CD14-positive monocyte (primary cell): ENCODE measurements at regions not wholly inside any gene's neighbourhood (a gene's known extent, or its start where the extent isn't known, plus 50 kb on each side); places are given as distances from the start of the nearest gene placed in this dataset.

ENCODE experiments used
- DNase-seq, 3 donors: peaks; one replicate each; pipeline ENCODE4 v3.0.0-alpha.2; 2011 to 2022
- H2AFZ ChIP-seq: 2 replicates; pipeline ENCODE4 v1.6.0; 2012; ENCODE audit warnings: mild to moderate bottlenecking, low read depth, low read length, inconsistent platforms; ENCODE audit not compliant: insufficient read depth, poor library complexity, severe bottlenecking
- H3K27ac ChIP-seq, 2 donors: 1 replicate in 1 of 2; 2 replicates in 1 of 2; pipeline ENCODE4 v1.5.1; 2012 to 2013; ENCODE audit warnings: low read length in 2 of 2, control low read depth in 1 of 2, inconsistent platforms in 1 of 2, low read depth in 1 of 2, mild to moderate bottlenecking in 1 of 2
- H3K27me3 ChIP-seq, 2 donors: one replicate each; pipeline versions ENCODE4 v1.6.0 to v1.6.1; 2011 to 2013; ENCODE audit warnings: low read length in 2 of 2; ENCODE audit not compliant: control insufficient read depth in 2 of 2, insufficient read depth in 2 of 2
- H3K36me3 ChIP-seq, 2 donors: replicated peaks in 1 of 2; 1 replicate in 1 of 2; 2 replicates in 1 of 2; pipeline versions ENCODE4 v1.5.1 to v1.6.1; 2012 to 2013; ENCODE audit warnings: low read length in 2 of 2, control low read depth in 1 of 2, inconsistent platforms in 1 of 2, mild to moderate bottlenecking in 1 of 2; ENCODE audit not compliant: insufficient read depth in 2 of 2, control insufficient read depth in 1 of 2
- H3K4me1 ChIP-seq, 2 donors: 1 replicate in 1 of 2; 2 replicates in 1 of 2; pipeline versions ENCODE4 v1.5.1 to v1.6.1; 2012 to 2013; ENCODE audit warnings: low read length in 2 of 2, control low read depth in 1 of 2, inconsistent platforms in 1 of 2, mild to moderate bottlenecking in 1 of 2, moderate library complexity in 1 of 2; ENCODE audit not compliant: insufficient read depth in 2 of 2, control insufficient read depth in 1 of 2
- H3K4me2 ChIP-seq: replicated peaks from 2 replicates; pipeline ENCODE3; 2012; ENCODE audit warnings: low read length, moderate library complexity, mild to moderate bottlenecking; ENCODE audit not compliant: poor library complexity, severe bottlenecking; ENCODE audit errors: extremely low read depth
- H3K4me3 ChIP-seq, 3 experiments: fragments of 200-600 bp in 1 of 3; sonication (generic) in 1 of 3; replicated peaks in 1 of 3; 1 replicate in 2 of 3; 2 replicates in 1 of 3; pipeline ENCODE4 v1.5.1; 2011 to 2013; ENCODE audit warnings: low read length in 3 of 3, mild to moderate bottlenecking in 3 of 3, control low read depth in 2 of 3, low read depth in 2 of 3, inconsistent platforms in 1 of 3, moderate library complexity in 1 of 3
- H3K79me2 ChIP-seq: 2 replicates; pipeline ENCODE4 v1.6.0; 2012; ENCODE audit warnings: mild to moderate bottlenecking, control low read depth, inconsistent platforms, low read length, moderate library complexity; ENCODE audit not compliant: insufficient read depth
- H3K9ac ChIP-seq: 2 replicates; pipeline ENCODE4 v1.6.0; 2017; ENCODE audit warnings: low read length, mild to moderate bottlenecking; ENCODE audit not compliant: insufficient read depth, poor library complexity, severe bottlenecking
- H3K9me3 ChIP-seq, 2 donors: replicated peaks in 1 of 2; 1 replicate in 1 of 2; 2 replicates in 1 of 2; pipeline versions ENCODE4 v1.5.1 to v1.6.1; 2012 to 2013; ENCODE audit warnings: low read length in 2 of 2, control low read depth in 1 of 2; ENCODE audit not compliant: control insufficient read depth in 1 of 2, insufficient read depth in 1 of 2
- H4K20me1 ChIP-seq: 2 replicates; pipeline ENCODE4 v1.6.0; 2012; ENCODE audit warnings: mild to moderate bottlenecking, low read length, control low read depth, moderate library complexity; ENCODE audit not compliant: insufficient read depth
- H3K27ac Mint-ChIP-seq, 7 donors: one replicate each; pipeline ENCODE4 v1.8.0; 2020; ENCODE audit warnings: mild to moderate bottlenecking in 7 of 7, mixed read lengths in 7 of 7, moderate library complexity in 6 of 7, inconsistent platforms in 2 of 7
- H3K27me3 Mint-ChIP-seq, 3 donors: one replicate each; pipeline ENCODE4 v1.8.0; 2021 to 2022; ENCODE audit warnings: low read depth in 3 of 3, mild to moderate bottlenecking in 3 of 3, mixed read lengths in 3 of 3, moderate library complexity in 3 of 3, inconsistent platforms in 1 of 3
- H3K36me3 Mint-ChIP-seq, 2 donors: one replicate each; pipeline ENCODE4 v1.8.0; 2020; ENCODE audit warnings: mixed read lengths in 2 of 2, inconsistent platforms in 1 of 2, mild to moderate bottlenecking in 1 of 2
- H3K4me1 Mint-ChIP-seq: one replicate; pipeline ENCODE4 v1.8.0; 2020; ENCODE audit warnings: mild to moderate bottlenecking, mixed read lengths
- H3K4me3 Mint-ChIP-seq, 2 donors: one replicate each; pipeline ENCODE4 v1.8.0; 2020; ENCODE audit warnings: mild to moderate bottlenecking in 2 of 2, mixed read lengths in 2 of 2, moderate library complexity in 1 of 2
- H3K9me3 Mint-ChIP-seq, 7 donors: one replicate each; pipeline ENCODE4 v1.8.0; 2020 to 2022; ENCODE audit warnings: mixed read lengths in 7 of 7, mild to moderate bottlenecking in 6 of 7, moderate library complexity in 6 of 7, inconsistent platforms in 2 of 7
- CTCF ChIP-seq: fragments of 200-600 bp; IDR thresholded peaks from one replicate; pipeline ENCODE4 v1.8.0; 2022; ENCODE audit warnings: antibody characterized with exemption, mild to moderate bottlenecking
- WGBS: methylation state at CpG from one replicate; pipeline ENCODE4 v1.1.5; 2013; ENCODE audit warnings: missing lambda C conversion rate; ENCODE audit not compliant: insufficient coverage; 5-methylcytosine and 5-hydroxymethylcytosine counted together
- intact Hi-C, 2 donors: fragments of 100-400 bp; cut with micrococcal nuclease; formaldehyde crosslinking; loops; one replicate each; pipeline versions ENCODE4 v1.15.0 to v1.15.1; 2023

DNA sequence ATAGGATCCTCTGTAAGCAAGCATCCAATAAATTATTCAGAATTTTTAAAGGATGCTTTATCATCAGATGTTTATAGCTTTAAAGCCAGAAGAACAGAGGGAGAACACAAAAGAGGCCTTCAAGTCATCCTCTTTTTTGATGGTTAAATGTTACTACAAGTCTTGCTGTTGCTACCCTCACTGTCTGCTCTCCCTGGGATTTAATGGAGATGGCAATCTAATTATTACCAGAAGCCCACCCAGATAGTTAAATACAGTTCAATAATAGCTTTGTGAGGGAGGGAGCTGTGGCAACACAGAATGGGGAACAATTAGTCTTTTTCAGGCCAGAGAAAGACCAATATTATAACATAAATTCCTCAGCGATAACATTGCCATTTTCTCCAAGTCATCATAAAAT is 87.0 kb upstream of the ACTBL2 start:
- no peaks in the 10 kb centered on the region for H3K36me3 ChIP-seq
- H3K9ac ChIP-seq, result no peak overlapping the region
- H3K27me3 ChIP-seq, result no peaks in the 10 kb centered on the region
- no CpG with 5 or more reads among the region's 1 CpG for WGBS
- no peaks in the 10 kb centered on the region for H3K36me3 Mint-ChIP-seq
- no peak for DNase-seq
- H3K27ac ChIP-seq, result no peak overlapping the region
- H3K9me3 Mint-ChIP-seq, result peaks cover 0 to 7% (median 2%) of the 10 kb centered on the region in 7 donors
- no peak overlapping the region for H3K4me2 ChIP-seq
- no peak overlapping the region for H3K27ac Mint-ChIP-seq
- H3K27me3 Mint-ChIP-seq, result peaks cover 0 to 4% (median 0%) of the 10 kb centered on the region in 3 donors
- H3K4me1 Mint-ChIP-seq, result no peaks in the 10 kb centered on the region
- H3K4me3 Mint-ChIP-seq, result no peak overlapping the region
- intact Hi-C loops, result no loop called here
- no peak for TF ChIP-seq CTCF
- H2AFZ ChIP-seq, result no peak overlapping the region
- no peaks in the 10 kb centered on the region for H4K20me1 ChIP-seq
- no peak overlapping the region for H3K4me3 ChIP-seq
- H3K79me2 ChIP-seq, result no peaks in the 10 kb centered on the region
- H3K4me1 ChIP-seq, result no peaks in the 10 kb centered on the region
- H3K9me3 ChIP-seq, result no peaks in the 10 kb centered on the region

DNA sequence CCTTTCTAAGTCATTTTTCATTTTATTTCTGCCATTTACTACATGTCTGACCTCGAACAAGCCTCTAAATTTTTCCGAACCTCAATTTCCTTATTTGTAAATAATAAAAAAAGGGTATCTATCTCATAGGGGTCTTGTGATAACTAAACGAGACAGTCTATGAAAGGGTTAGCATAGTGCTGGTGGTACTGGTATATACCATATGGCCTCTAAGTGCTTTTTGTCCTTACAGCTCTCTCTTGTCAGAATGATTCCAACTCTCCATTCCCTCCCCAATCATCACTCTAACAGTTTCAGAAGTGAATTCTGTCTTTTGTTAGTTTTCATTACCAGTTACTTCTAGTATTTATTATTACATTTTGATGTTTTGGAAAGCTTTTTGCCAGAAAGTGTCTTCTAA is 85.5 kb upstream of the ACTBL2 start:
- Histone ChIP-seq H3K9ac (no peak overlapping the region), H3K4me2 (no peak overlapping the region), H3K79me2 (no peaks in the 10 kb centered on the region), H3K4me3 (no peak overlapping the region), H3K27ac (no peak overlapping the region), H3K4me1 (no peaks in the 10 kb centered on the region), H3K27me3 (no peaks in the 10 kb centered on the region), H3K36me3 (no peaks in the 10 kb centered on the region), H4K20me1 (no peaks in the 10 kb centered on the region), H3K9me3 (no peaks in the 10 kb centered on the region), H2AFZ (no peak overlapping the region)
- intact Hi-C loops, result no loop called here
- DNase-seq, result no peak
- no CpG with 5 or more reads among the region's 3 CpGs for WGBS
- H3K36me3 Mint-ChIP-seq, result no peaks in the 10 kb centered on the region
- no peak for TF ChIP-seq CTCF
- no peak overlapping the region for H3K27ac Mint-ChIP-seq
- no peaks in the 10 kb centered on the region for H3K4me1 Mint-ChIP-seq
- peaks cover 0 to 4% (median 0%) of the 10 kb centered on the region in 3 donors for H3K27me3 Mint-ChIP-seq
- H3K9me3 Mint-ChIP-seq, result peaks cover 0 to 7% (median 2%) of the 10 kb centered on the region in 7 donors
- H3K4me3 Mint-ChIP-seq, result no peak overlapping the region
